GM12878 (cell line): ENCODE measurements at regions not wholly inside any gene's neighbourhood (a gene's known extent, or its start where the extent isn't known, plus 50 kb on each side); places are given as distances from the start of the nearest gene placed in this dataset.

Experiments used
- ATAC-seq: fragments of 200-7000 bp; cut with Tn5 transposase; 3 replicates; pipeline ENCODE4 v1.9.1; 2020; ENCODE audit warnings: mild to moderate bottlenecking, moderate library complexity
- BruUV-seq: library from RNA; stranded (reverse); fragments of 400-500 nt; replicated peaks from 2 replicates; lab custom pipeline; 2021; lab: Mats Ljungman, UMichigan
- CTCF ChIA-PET: fragments of 300-600 bp; sonication (Branson Sonifier 250); formaldehyde crosslinking; extraction: SDS; loops from one replicate; lab custom pipeline; 2021; ENCODE audit warnings: inconsistent platforms; lab: Yijun Ruan, JAX
- POLR2A ChIA-PET: fragments of 350-600 bp; formaldehyde crosslinking; extraction: SDS; loops from one replicate; lab custom pipeline; 2021; ENCODE audit warnings: inconsistent platforms; lab: Charles Lee
- RAD21 ChIA-PET: fragments of 300-600 bp; sonication (Branson Sonifier 250); formaldehyde crosslinking; loops from one replicate; lab custom pipeline; 2023; ENCODE audit warnings: antibody characterized with exemption; ENCODE audit not compliant: unreplicated experiment; lab: Charles Lee
- SMC1A ChIA-PET: fragments of 300-600 bp; sonication (Branson Sonifier 250); formaldehyde crosslinking; loops from one replicate; lab custom pipeline; 2023; ENCODE audit not compliant: unreplicated experiment, uncharacterized antibody; lab: Charles Lee
- DNase-seq: peaks from one replicate; pipeline ENCODE4 v3.0.0-alpha.2; 2011; ENCODE audit warnings: low read depth, low spot score
- FAIRE-seq: peaks from 3 replicates; lab custom pipeline; 2011; peaks lifted over from hg19 to GRCh38; lab: Jason Lieb, UNC
- H2AFZ ChIP-seq: 2 replicates; pipeline ENCODE4 v1.6.0; 2011; ENCODE audit warnings: low read depth, low read length, control low read depth; ENCODE audit not compliant: control insufficient read depth
- H3K27ac ChIP-seq: 2 replicates; pipeline ENCODE4 v1.5.1; 2011; ENCODE audit warnings: control low read depth; ENCODE audit not compliant: control insufficient read depth, insufficient read depth
- H3K27me3 ChIP-seq, 2 experiments: replicated peaks in 1 of 2; 2 replicates each; pipeline versions ENCODE4 v1.6.0 to v1.6.1; 2011; ENCODE audit warnings: low read length in 1 of 2; ENCODE audit not compliant: control insufficient read depth in 2 of 2, insufficient read depth in 2 of 2
- H3K36me3 ChIP-seq, 2 experiments: 2 replicates each; pipeline ENCODE4 v1.5.1; 2011; ENCODE audit warnings: low read length in 1 of 2; ENCODE audit not compliant: control insufficient read depth in 2 of 2, insufficient read depth in 2 of 2
- H3K4me1 ChIP-seq: 2 replicates; pipeline ENCODE4 v1.6.1; 2011; ENCODE audit warnings: mild to moderate bottlenecking, low read length, moderate library complexity, mixed read lengths; ENCODE audit not compliant: control insufficient read depth, insufficient read depth
- H3K4me2 ChIP-seq: 2 replicates; pipeline ENCODE4 v1.6.0; 2011; ENCODE audit warnings: control low read depth; ENCODE audit not compliant: control insufficient read depth, insufficient read depth
- H3K4me3 ChIP-seq: fragments of 200-600 bp; sonication (generic); 2 replicates; pipeline ENCODE4 v1.5.1; 2016
- H3K79me2 ChIP-seq: 2 replicates; pipeline ENCODE4 v1.6.0; 2011; ENCODE audit warnings: low read length; ENCODE audit not compliant: control insufficient read depth, insufficient read depth
- H3K9ac ChIP-seq: 2 replicates; pipeline ENCODE4 v1.8.0; 2011; ENCODE audit warnings: low read length, control low read depth, mixed read lengths; ENCODE audit not compliant: control insufficient read depth, insufficient read depth
- H3K9me3 ChIP-seq: replicated peaks from 3 replicates; pipeline ENCODE4 v1.5.1; 2011; ENCODE audit warnings: mild to moderate bottlenecking, low read length; ENCODE audit not compliant: control insufficient read depth, insufficient read depth
- H4K20me1 ChIP-seq: 2 replicates; pipeline ENCODE4 v1.6.0; 2011; ENCODE audit not compliant: control insufficient read depth, insufficient read depth
- CREM ChIP-seq: IDR thresholded peaks from 2 replicates; pipeline ENCODE4 v1.6.1; 2014; ENCODE audit warnings: antibody characterized with exemption, low read depth
- E2F8 ChIP-seq: fragments of 450-650 bp; IDR thresholded peaks from 2 replicates; pipeline ENCODE4 v1.6.1; 2018; ENCODE audit warnings: mild to moderate bottlenecking, low read depth, moderate library complexity; ENCODE audit not compliant: partially characterized antibody
- IKZF1 ChIP-seq: fragments of 450-650 bp; conservative IDR thresholded peaks from 2 replicates; pipeline ENCODE4 v1.6.1; 2017; ENCODE audit warnings: antibody characterized with exemption, mild to moderate bottlenecking
- IKZF2 ChIP-seq, 2 experiments: fragments of 450-650 bp; IDR thresholded peaks; 2 replicates each; pipeline ENCODE4 v1.6.1; 2017; ENCODE audit warnings: mild to moderate bottlenecking in 2 of 2, moderate library complexity in 2 of 2
- KAT2A ChIP-seq: conservative IDR thresholded peaks from 2 replicates; pipeline ENCODE4 v1.6.1; 2011; ENCODE audit warnings: low read depth, low read length; ENCODE audit not compliant: control insufficient read depth
- KDM1A ChIP-seq: fragments of 200-600 bp; sonication (generic); IDR thresholded peaks from 2 replicates; pipeline ENCODE4 v1.6.1; 2016; ENCODE audit warnings: borderline replicate concordance
- RAD51 ChIP-seq: fragments of 450-650 bp; IDR thresholded peaks from 2 replicates; pipeline ENCODE4 v1.6.1; 2016; ENCODE audit warnings: moderate library complexity, mild to moderate bottlenecking, inconsistent platforms
- RUNX3 ChIP-seq: IDR thresholded peaks from 2 replicates; pipeline ENCODE4 v1.6.1; 2012; ENCODE audit warnings: low read length, inconsistent platforms
- TCF3 ChIP-seq: IDR thresholded peaks from 2 replicates; pipeline ENCODE4 v1.6.1; 2012; ENCODE audit warnings: low read depth, mild to moderate bottlenecking, low read length, borderline replicate concordance; ENCODE audit not compliant: insufficient read depth
- ZSCAN29 ChIP-seq: fragments of 450-650 bp; IDR thresholded peaks from 2 replicates; pipeline ENCODE4 v1.6.1; 2017; ENCODE audit warnings: mild to moderate bottlenecking, moderate library complexity
- WGBS: methylation state at CpG from one replicate; pipeline ENCODE4 v1.1.6; 2016; ENCODE audit warnings: low lambda C conversion rate; ENCODE audit not compliant: insufficient replicate concordance, insufficient coverage; ENCODE audit errors: missing lambda C conversion rate; 5-methylcytosine and 5-hydroxymethylcytosine counted together
- in situ Hi-C: fragments of 300-500 bp; cut with MboI; formaldehyde crosslinking; loops from 9 replicates; pipeline ENCODE4 v1.14.3; 2018; ENCODE audit warnings: mixed read lengths
- intact Hi-C: fragments of 100-400 bp; cut with micrococcal nuclease; formaldehyde crosslinking; loops from one replicate; pipeline ENCODE4 v1.14.2; 2022; ENCODE audit not compliant: unreplicated experiment

- H3K79me2 ChIP-seq, result no peaks in the 10 kb centered on the region
- BruUV-seq, result no TSS peak
- H3K9me3 ChIP-seq, result no peaks in the 10 kb centered on the region; the same call in 2 of the 3 replicates
- H2AFZ ChIP-seq, result no peak overlapping the region
- H3K36me3 ChIP-seq, result no peaks in the 10 kb centered on the region
- POLR2A ChIA-PET, result no interaction called here
- 0% methylated on average over 2 of the region's 2 CpGs for WGBS
- CTCF ChIA-PET, result no interaction called here
- no peak overlapping the region for H3K4me2 ChIP-seq
- SMC1A ChIA-PET, result interaction anchor here (0.8 to 6.7 kb wide), 7 partner anchors 15 to 273 kb away, joined by 3 to 42 read pairs (median 4); no protein-coding TSS in a partner anchor
- ATAC-seq (no peak), FAIRE-seq (no peak), DNase-seq (no peak)
- no peak overlapping the region for H3K4me3 ChIP-seq
- in situ Hi-C loops (no loop called here), intact Hi-C loops (no loop called here)
- no peaks in the 10 kb centered on the region for H4K20me1 ChIP-seq
- H3K27me3 ChIP-seq, result no peaks in the 10 kb centered on the region
- RAD21 ChIA-PET, result interaction anchor here (1.0 to 1.3 kb wide), 2 partner anchors 17 to 18 kb away, joined by 3 read pairs; no protein-coding TSS in a partner anchor
- H3K4me1 ChIP-seq, result no peaks in the 10 kb centered on the region
- no peak overlapping the region for H3K27ac ChIP-seq
- no peak overlapping the region for H3K9ac ChIP-seq
- TF ChIP-seq KDM1A (no peak), RAD51 (no peak), KAT2A (no peak), CREM (no peak), ZSCAN29 (no peak), E2F8 (no peak), IKZF2 (IDR thresholded peaks at IDR 0.05) (no peak), IKZF1 (no peak), RUNX3 (no peak), TCF3 (no peak)
Measured at GRCh38 chr18:4734021-4734420, 278.9 kb upstream of the DLGAP1 start.
